Small intestine (tissue), 7 donors: ENCODE measurements at regions not wholly inside any gene's neighbourhood (a gene's known extent, or its start where the extent isn't known, plus 50 kb on each side); places are given as distances from the start of the nearest gene placed in this dataset.

Experiments used
- DNase-seq, 2 donors: peaks; one replicate each; pipeline versions ENCODE4 v3.0.0 to v3.0.0-alpha.2; 2013
- FAIRE-seq: peaks from 2 replicates; lab custom pipeline; 2012; peaks lifted over from hg19 to GRCh38; lab: Jason Lieb, UNC
- H3K27ac ChIP-seq, 3 donors: one replicate each; pipeline ENCODE4 v1.5.1; 2013; ENCODE audit warnings: low read length in 2 of 3, mild to moderate bottlenecking in 2 of 3, control low read depth in 1 of 3, inconsistent platforms in 1 of 3, low read depth in 1 of 3, moderate library complexity in 1 of 3
- H3K27me3 ChIP-seq, 3 donors: one replicate each; pipeline ENCODE4 v1.6.1; 2013; ENCODE audit warnings: low read length in 3 of 3, inconsistent platforms in 1 of 3; ENCODE audit not compliant: control insufficient read depth in 3 of 3, insufficient read depth in 3 of 3
- H3K36me3 ChIP-seq, 3 donors: one replicate each; pipeline ENCODE4 v1.6.1; 2013; ENCODE audit warnings: low read length in 3 of 3, inconsistent platforms in 1 of 3, low read depth in 1 of 3, mild to moderate bottlenecking in 1 of 3, moderate library complexity in 1 of 3; ENCODE audit not compliant: control insufficient read depth in 3 of 3, insufficient read depth in 2 of 3
- H3K4me1 ChIP-seq, 3 donors: one replicate each; pipeline ENCODE4 v1.6.1; 2013; ENCODE audit warnings: low read length in 2 of 3, inconsistent platforms in 1 of 3, low read depth in 1 of 3, mild to moderate bottlenecking in 1 of 3, moderate library complexity in 1 of 3; ENCODE audit not compliant: control insufficient read depth in 3 of 3, insufficient read depth in 2 of 3
- H3K4me3 ChIP-seq, 3 donors: one replicate each; pipeline ENCODE4 v1.5.1; 2013; ENCODE audit warnings: low read length in 3 of 3, control low read depth in 1 of 3, inconsistent platforms in 1 of 3, low read depth in 1 of 3, mild to moderate bottlenecking in 1 of 3, moderate library complexity in 1 of 3
- H3K9me3 ChIP-seq, 2 donors: one replicate each; pipeline ENCODE4 v1.6.1; 2013; ENCODE audit warnings: low read depth in 1 of 2, low read length in 1 of 2; ENCODE audit not compliant: control insufficient read depth in 2 of 2, insufficient read depth in 1 of 2
- WGBS, 3 donors: extraction: QIAGEN DNeasy Blood & Tissue Kit; methylation state at CpG; one replicate each; pipeline ENCODE4 v1.1.7; 2013; 5-methylcytosine and 5-hydroxymethylcytosine counted together
- donor health status: healthy with polysubstance abuse.
- donor health status: control.
- donor health status: control.
- donor health status: Bipolar disorder and iron deficiency.
- donor health status: healthy.

- no peaks in the 10 kb centered on the region for H3K9me3 ChIP-seq
- no peak overlapping the region for H3K4me3 ChIP-seq
- no peaks in the 10 kb centered on the region for H3K36me3 ChIP-seq
- no peaks in the 10 kb centered on the region for H3K27me3 ChIP-seq
- WGBS, 3 donors, result 45 to 49% (median 47%) methylated on average over 2 of the region's 2 CpGs
- no peaks in the 10 kb centered on the region for H3K4me1 ChIP-seq
- no peak overlapping the region for H3K27ac ChIP-seq
- DNase-seq (no peak), FAIRE-seq (no peak)
These were observed 939.4 kb downstream of the BRINP3 start for GRCh38 chr1:189538271-189538670.

- no peak for DNase-seq
- Histone ChIP-seq H3K9me3 (no peaks in the 10 kb centered on the region), H3K36me3 (no peaks in the 10 kb centered on the region), H3K27me3 (no peaks in the 10 kb centered on the region), H3K4me1 (no peaks in the 10 kb centered on the region), H3K27ac (no peak overlapping the region), H3K4me3 (no peak overlapping the region)
- no peak for FAIRE-seq
These were observed 927.2 kb downstream of the BRINP3 start for GRCh38 chr1:189550498-189550897.

- Histone ChIP-seq H3K27ac (no peak overlapping the region), H3K4me3 (no peak overlapping the region), H3K9me3 (no peaks in the 10 kb centered on the region), H3K27me3 (no peaks in the 10 kb centered on the region), H3K4me1 (no peaks in the 10 kb centered on the region), H3K36me3 (no peaks in the 10 kb centered on the region)
- no peak for DNase-seq
- 90 to 93% (median 91%) methylated on average over 4 of the region's 4 CpGs for WGBS, 3 donors
- FAIRE-seq, result no peak
These were observed 913.9 kb downstream of the BRINP3 start for GRCh38 chr1:189563784-189564183.

GRCh38 chr1:189567890-189568289, 909.8 kb downstream of the BRINP3 start:
- DNase-seq (no peak), FAIRE-seq (no peak)
- no peaks in the 10 kb centered on the region for H3K36me3 ChIP-seq
- H3K27me3 ChIP-seq, result no peaks in the 10 kb centered on the region
- H3K4me1 ChIP-seq, result no peaks in the 10 kb centered on the region
- H3K9me3 ChIP-seq, result no peaks in the 10 kb centered on the region
- H3K4me3 ChIP-seq, result no peak overlapping the region
- 12 to 37% (median 27%) methylated on average over 1 of the region's 1 CpG for WGBS, 3 donors
- H3K27ac ChIP-seq, result no peak overlapping the region

- no peak for DNase-seq
- H3K4me1 ChIP-seq, result no peaks in the 10 kb centered on the region
- no peaks in the 10 kb centered on the region for H3K27me3 ChIP-seq
- no peak overlapping the region for H3K27ac ChIP-seq
- FAIRE-seq, result no peak
- no peak overlapping the region for H3K4me3 ChIP-seq
- WGBS, 3 donors, result 66 to 78% (median 75%) methylated on average over 1 of the region's 1 CpG
- H3K36me3 ChIP-seq, result no peaks in the 10 kb centered on the region
- H3K9me3 ChIP-seq, result peaks cover 0 to 6% of the 10 kb centered on the region in 2 donors
These were observed 881.5 kb downstream of the BRINP3 start for GRCh38 chr1:189596197-189596596.

- Histone ChIP-seq H3K9me3 (peaks cover 0 to 6% of the 10 kb centered on the region in 2 donors), H3K4me3 (no peak overlapping the region), H3K27ac (no peak overlapping the region), H3K4me1 (no peaks in the 10 kb centered on the region), H3K36me3 (no peaks in the 10 kb centered on the region), H3K27me3 (no peaks in the 10 kb centered on the region)
- DNase-seq (no peak), FAIRE-seq (no peak)
- 38 to 60% (median 43%) methylated on average over 3 of the region's 3 CpGs for WGBS, 3 donors
These were observed 880.6 kb downstream of the BRINP3 start for GRCh38 chr1:189597083-189597482.

- WGBS, 3 donors, result 9 to 49% (median 31%) methylated on average over 2 of the region's 2 CpGs
- no peaks in the 10 kb centered on the region for H3K27me3 ChIP-seq
- FAIRE-seq, result no peak
These were observed 872.4 kb downstream of the BRINP3 start for GRCh38 chr1:189605226-189605625.

GRCh38 chr1:189606047-189606446, 871.6 kb downstream of the BRINP3 start:
- 57 to 72% (median 60%) methylated on average over 6 of the region's 6 CpGs for WGBS, 3 donors

More at GRCh38 chr1:189605226-189605625, 872.4 kb downstream of the BRINP3 start:
- Histone ChIP-seq H3K27ac (no peak overlapping the region), H3K4me3 (no peak overlapping the region), H3K36me3 (no peaks in the 10 kb centered on the region), H3K9me3 (no peaks in the 10 kb centered on the region), H3K4me1 (peaks cover 0 to 4% (median 0%) of the 10 kb centered on the region in 3 donors)
- no peak for DNase-seq

GRCh38 chr1:189606795-189607476, 870.7 kb downstream of the BRINP3 start:
- no peak overlapping the region for H3K27ac ChIP-seq
- DNase-seq (no peak), FAIRE-seq (no peak)
- peaks cover 0 to 4% (median 0%) of the 10 kb centered on the region in 3 donors for H3K4me1 ChIP-seq
- no peaks in the 10 kb centered on the region for H3K36me3 ChIP-seq
- 44 to 57% (median 49%) methylated on average over 2 of the region's 2 CpGs for WGBS, 3 donors
- H3K27me3 ChIP-seq, result no peaks in the 10 kb centered on the region
- H3K4me3 ChIP-seq, result no peak overlapping the region
- no peaks in the 10 kb centered on the region for H3K9me3 ChIP-seq

More at GRCh38 chr1:189606047-189606446, 871.6 kb downstream of the BRINP3 start:
- no peak overlapping the region for H3K27ac ChIP-seq
- peaks cover 0 to 4% (median 0%) of the 10 kb centered on the region in 3 donors for H3K4me1 ChIP-seq
- no peaks in the 10 kb centered on the region for H3K36me3 ChIP-seq
- DNase-seq (no peak), FAIRE-seq (no peak)
- no peaks in the 10 kb centered on the region for H3K9me3 ChIP-seq
- no peak overlapping the region for H3K4me3 ChIP-seq
- H3K27me3 ChIP-seq, result no peaks in the 10 kb centered on the region
